Activated CD8-positive, alpha-beta memory T cell treated with anti-CD3 and anti-CD28 coated beads, Interleukin-2, amount 50 U/mL, for 4 hours (primary cell): ENCODE measurements at regions not wholly inside any gene's neighbourhood (a gene's known extent, or its start where the extent isn't known, plus 50 kb on each side); places are given as distances from the start of the nearest gene placed in this dataset.
"Not testable (repeated sequence)": the region's sequence is repeated elsewhere in the genome, so short reads cannot be mapped to it uniquely, and the experiment has no call there.

Experiments
- DNase-seq: peaks from one replicate; pipeline ENCODE4 v3.0.0-alpha.2; 2020

- DNase-seq: no peak
These were observed 101.7 kb upstream of the SEC14L1 start for GRCh38 chr17:77038884-77039555.

- no peak for DNase-seq
These were observed 98.1 kb upstream of the SEC14L1 start for GRCh38 chr17:77042476-77043231.

DNA sequence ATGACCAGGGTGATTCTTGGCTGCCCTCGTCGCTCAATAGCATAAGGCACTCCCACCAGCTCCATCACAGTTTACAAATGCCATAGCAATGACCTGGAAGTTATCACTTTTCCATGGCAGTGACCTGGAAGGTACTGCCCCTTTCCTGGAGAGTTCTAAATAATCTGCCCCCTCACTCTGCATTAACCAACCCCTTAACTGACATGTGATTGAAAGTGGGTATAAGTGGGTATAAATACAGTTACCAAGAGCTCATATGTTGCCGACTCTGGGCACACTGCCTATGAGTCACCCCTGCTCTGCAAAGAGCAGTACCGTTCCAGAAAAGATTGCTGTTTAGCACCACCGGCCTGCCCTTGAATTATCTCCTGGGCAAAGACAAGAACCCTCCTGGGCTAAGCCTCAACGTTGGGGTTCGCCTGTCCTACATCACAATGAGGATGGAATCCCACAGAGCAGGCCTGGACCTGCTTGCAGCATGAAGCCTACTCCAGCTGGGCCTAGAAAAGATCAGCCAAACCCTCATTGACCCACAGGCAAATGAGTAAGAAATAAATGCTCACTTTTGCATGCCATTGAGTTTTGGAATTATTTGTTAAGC is 95.2 kb upstream of the SEC14L1 start:
- DNase-seq: no peak

DNA sequence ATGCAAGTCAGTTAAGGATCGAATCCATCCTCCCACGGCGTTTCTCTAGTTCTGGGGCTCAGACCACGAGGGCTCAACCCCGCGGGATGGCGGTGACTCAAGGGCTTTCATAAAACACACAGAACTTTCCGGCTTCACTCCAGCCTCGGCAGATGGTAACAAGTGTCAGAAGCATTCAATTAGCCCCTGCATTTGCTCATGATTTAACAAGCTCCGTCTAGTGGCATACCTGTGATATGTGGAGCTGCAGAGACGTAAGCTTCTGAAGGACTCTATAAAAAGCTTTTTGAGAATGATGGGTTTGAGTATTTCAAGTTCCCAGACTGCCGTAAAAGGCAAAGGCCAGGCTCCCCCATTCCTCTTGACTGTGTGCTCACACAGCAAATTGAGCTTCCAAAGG is 91.3 kb upstream of the SEC14L1 start:
- DNase-seq: no peak

DNA sequence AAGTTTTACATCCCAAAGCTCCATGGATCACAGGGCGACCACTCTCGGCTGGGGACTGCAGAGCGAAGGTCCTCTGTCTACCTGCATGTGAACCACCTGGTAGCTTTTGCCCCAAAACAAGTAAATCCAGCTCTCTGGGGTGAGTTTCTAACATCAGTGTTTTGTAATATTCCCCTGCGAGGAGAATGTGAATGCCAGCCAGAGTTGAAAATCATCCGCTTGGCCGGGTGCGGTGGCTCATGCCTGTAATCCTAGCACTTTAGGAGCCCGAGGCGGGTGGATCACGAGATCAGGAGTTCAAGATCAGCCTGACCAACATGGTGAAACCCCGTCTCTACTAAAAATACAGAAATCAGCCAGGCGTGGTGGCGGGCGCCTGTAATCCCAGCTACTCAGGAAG is 89.9 kb upstream of the SEC14L1 start:
- not testable (repeated sequence) for DNase-seq

DNA sequence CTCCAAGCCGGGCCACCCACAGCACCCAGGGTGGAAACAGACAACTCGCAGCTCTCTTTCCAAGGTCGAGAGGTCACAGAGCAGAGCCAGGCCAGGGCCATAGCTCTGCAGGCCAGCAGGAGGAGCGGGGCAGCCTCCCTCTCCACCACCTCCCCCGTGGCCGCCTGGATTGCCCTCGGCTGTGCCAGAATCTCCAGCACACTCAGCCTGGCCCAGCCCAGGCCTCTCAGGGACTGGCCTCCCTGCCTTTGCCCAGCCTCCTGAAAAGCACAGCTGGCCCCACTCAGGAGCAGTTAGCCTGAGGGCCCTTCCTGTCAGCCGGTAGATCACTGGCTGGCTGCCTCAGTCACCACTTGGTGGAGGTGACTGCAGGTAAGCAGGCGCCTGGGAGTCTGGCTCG is 85.8 kb upstream of the SEC14L1 start:
- no peak for DNase-seq

GRCh38 chr17:77055453-77055852 is 85.3 kb upstream of the SEC14L1 start:
- no peak for DNase-seq

DNA sequence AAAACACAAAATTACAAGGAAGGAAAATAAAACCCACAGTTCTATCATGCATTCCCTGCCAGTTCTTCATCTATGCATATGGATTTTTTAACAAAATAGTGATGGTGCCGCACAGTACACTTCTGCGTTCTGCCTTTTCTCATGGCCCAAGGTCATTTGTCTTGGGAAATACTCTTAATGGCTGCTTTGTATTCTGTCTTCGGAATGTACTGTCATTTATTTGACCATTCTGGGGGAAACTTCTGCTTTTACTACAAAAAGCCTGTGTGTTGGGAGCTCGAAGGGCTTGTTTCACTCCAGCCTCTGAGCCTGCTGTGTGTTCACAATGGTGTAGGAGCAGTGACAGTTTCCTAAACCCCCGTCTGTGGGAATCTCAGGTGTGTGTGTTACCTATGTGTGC is 82.8 kb upstream of the SEC14L1 start:
- DNase-seq: no peak

DNA sequence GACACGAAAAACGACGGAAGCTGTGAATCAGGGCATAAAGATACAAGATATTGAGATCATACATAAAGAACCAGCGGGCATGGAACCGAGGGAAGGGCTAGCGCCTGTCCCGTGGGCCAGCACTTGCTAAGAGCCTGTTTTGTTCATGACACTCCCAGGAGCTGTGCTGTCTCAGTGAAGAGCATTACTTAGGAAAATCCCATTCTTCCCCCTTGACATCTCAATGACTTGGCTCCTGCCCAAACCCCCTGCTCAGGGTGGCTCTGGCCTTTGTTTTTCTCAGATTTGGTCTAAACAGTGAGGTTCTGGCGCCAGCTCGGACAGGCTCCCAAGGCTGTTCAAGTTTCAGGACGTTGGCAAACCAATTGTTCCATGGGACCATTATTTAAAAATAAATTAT is 79.1 kb upstream of the SEC14L1 start:
- DNase-seq: no peak

DNA sequence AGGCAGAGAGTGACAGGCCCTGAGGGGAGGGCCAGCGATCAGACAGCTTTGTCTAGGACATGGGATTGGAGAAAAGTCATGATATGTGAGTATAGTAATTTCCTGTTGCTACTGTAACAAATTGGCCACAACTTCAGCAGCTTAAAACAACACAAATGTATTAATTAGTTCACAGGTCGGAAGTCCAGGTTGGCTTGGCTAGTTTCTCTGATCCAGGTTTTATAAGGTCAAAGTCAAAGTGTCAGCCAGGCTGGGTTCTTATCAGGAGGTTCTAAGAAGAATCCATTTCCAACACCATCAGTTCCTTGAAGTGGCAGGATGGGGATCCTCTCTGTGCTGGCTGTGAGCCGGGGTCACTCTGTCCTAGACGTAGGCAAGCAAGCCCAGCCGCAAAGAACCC is 76.2 kb upstream of the SEC14L1 start:
- DNase-seq: no peak

DNA sequence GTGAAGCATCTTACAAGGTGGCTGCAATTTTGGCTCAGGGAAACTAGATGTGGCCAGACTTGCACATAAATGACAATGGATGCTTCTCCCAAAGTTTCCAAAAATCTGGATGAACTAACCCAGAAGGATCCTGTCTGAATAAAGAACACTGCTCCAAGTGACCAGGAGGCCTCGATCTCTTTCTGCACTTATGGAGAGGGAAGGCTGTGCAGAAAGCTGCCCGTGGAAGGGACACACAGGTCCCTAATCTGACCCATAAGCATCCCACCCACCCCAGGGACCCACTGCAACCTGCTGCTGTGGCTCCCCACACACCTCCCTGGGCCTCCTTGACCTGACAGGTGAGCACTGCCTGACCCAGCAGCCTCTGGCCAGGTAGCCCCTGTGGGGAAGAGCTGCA is 74.6 kb upstream of the SEC14L1 start:
- DNase-seq: no peak

- peak; percentile 40 for DNase-seq
These were observed 73.9 kb upstream of the SEC14L1 start for GRCh38 chr17:77066726-77067409.

DNA sequence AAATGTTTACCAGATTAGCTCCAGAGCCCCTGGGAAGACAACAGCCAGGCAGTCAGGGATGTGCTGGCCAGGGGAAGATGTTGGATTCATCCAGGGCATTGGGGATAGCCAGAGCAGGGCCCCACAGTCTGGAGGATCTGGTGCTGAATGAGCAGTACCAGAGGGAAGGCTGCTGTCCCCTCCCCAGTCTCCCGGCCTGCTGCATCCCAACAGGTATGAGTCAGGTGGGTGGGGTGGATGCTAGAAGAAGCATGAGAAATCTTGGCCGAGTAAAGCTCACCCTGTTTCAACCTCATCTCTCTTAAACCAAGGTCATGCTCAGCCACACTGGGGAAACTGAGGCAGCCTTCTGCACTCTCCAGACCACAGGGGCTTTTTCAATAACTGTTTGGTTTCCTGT is 71.9 kb upstream of the SEC14L1 start:
- no peak for DNase-seq

- no peak for DNase-seq
These were observed 69.9 kb upstream of the SEC14L1 start for GRCh38 chr17:77070888-77071279.

- DNase-seq: no peak
These were observed 68.8 kb upstream of the SEC14L1 start for GRCh38 chr17:77071925-77072490.

- no peak for DNase-seq
These were observed 68.1 kb upstream of the SEC14L1 start for GRCh38 chr17:77072670-77073069.

- no peak for DNase-seq
These were observed 66.1 kb upstream of the SEC14L1 start for GRCh38 chr17:77074681-77075080.

GRCh38 chr17:77076124-77076830 is 64.5 kb upstream of the SEC14L1 start:
- no peak for DNase-seq

DNA sequence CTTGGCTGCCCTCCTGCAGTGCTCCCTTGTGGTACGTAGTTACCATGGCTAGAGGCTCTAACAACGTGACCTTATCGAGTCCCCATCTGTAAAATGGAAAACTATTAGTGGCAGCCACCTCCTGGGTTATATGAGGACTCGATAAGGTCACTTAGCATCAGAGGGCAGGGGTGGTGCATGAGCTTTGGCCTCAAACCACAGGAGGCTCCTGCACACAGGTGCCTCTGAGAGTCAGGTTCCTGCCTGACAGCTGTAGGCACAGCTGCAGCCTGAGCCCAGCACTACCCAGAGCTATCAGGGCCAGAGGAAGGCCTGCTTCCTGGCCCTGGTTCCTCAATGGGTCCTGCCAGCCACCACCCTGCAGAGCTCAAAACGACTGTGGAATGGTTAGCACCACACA is 57.2 kb upstream of the SEC14L1 start:
- DNase-seq: no peak

GRCh38 chr17:77085926-77086432 is 54.8 kb upstream of the SEC14L1 start:
- DNase-seq: no peak

GRCh38 chr17:77086433-77087010 is 54.2 kb upstream of the SEC14L1 start:
- peak; percentile 82 for DNase-seq
